Hepatocyte (in vitro differentiated cells): ENCODE measurements at regions not wholly inside any gene's neighbourhood (a gene's known extent, or its start where the extent isn't known, plus 50 kb on each side); places are given as distances from the start of the nearest gene placed in this dataset.

Experiments used
- EZH2 ChIP-seq: fragments of 200-600 bp; sonication (generic); IDR thresholded peaks from 2 replicates; pipeline ENCODE4 v1.6.1; 2016; ENCODE audit warnings: antibody characterized with exemption, mild to moderate bottlenecking, borderline replicate concordance
- TF ChIP-seq, protein P1 (sequence below): fragments of 200-600 bp; sonication (generic); IDR thresholded peaks from 2 replicates; pipeline ENCODE4 v1.5.1; 2016; ENCODE audit warnings: antibody characterized with exemption, mild to moderate bottlenecking; ENCODE audit not compliant: poor library complexity

DNA sequence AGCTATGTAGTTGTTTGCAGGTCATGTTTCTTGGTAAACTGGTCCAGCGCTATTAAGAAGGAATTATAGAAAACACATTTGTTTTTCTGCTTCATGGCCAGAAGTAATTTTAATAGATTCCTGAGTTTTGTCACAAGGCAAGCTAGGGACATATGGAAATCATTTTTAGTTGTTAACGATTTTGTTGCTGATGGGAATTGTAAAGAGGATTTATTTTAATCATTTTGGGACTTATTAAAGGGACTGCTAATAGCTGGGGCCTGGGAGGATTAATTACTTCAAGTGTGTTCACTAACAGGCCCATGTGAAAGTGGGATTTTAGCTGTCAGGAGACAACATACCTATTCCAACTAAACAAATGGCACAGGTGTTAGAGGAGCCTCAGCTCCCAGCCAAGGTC lies 492.0 kb upstream of the ARX start:
- TF ChIP-seq, protein P1, sequence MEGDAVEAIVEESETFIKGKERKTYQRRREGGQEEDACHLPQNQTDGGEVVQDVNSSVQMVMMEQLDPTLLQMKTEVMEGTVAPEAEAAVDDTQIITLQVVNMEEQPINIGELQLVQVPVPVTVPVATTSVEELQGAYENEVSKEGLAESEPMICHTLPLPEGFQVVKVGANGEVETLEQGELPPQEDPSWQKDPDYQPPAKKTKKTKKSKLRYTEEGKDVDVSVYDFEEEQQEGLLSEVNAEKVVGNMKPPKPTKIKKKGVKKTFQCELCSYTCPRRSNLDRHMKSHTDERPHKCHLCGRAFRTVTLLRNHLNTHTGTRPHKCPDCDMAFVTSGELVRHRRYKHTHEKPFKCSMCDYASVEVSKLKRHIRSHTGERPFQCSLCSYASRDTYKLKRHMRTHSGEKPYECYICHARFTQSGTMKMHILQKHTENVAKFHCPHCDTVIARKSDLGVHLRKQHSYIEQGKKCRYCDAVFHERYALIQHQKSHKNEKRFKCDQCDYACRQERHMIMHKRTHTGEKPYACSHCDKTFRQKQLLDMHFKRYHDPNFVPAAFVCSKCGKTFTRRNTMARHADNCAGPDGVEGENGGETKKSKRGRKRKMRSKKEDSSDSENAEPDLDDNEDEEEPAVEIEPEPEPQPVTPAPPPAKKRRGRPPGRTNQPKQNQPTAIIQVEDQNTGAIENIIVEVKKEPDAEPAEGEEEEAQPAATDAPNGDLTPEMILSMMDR: no peak
- TF ChIP-seq EZH2: no peak
